Lung (tissue), 11 donors: ENCODE measurements at regions not wholly inside any gene's neighbourhood (a gene's known extent, or its start where the extent isn't known, plus 50 kb on each side); places are given as distances from the start of the nearest gene placed in this dataset.

Experiments used
- ATAC-seq: fragments of 200-7000 bp; cut with Tn5 transposase; one replicate; pipeline ENCODE4 v1.9.1; 2020; ENCODE audit warnings: moderate number of reproducible peaks; ENCODE audit not compliant: insufficient read depth, low FRiP score
- DNase-seq, 3 donors: peaks; one replicate each; pipeline ENCODE4 v3.0.0-alpha.2; 2013 to 2017
- H3K27ac ChIP-seq, 2 donors: one replicate each; pipeline ENCODE4 v1.5.1; 2013; ENCODE audit warnings: mild to moderate bottlenecking in 2 of 2, moderate library complexity in 2 of 2, control low read depth in 1 of 2, inconsistent platforms in 1 of 2, low read depth in 1 of 2, low read length in 1 of 2
- H3K27me3 ChIP-seq, 3 donors: one replicate each; pipeline ENCODE4 v1.5.1; 2013; ENCODE audit warnings: low read length in 2 of 3; ENCODE audit not compliant: control insufficient read depth in 3 of 3, insufficient read depth in 3 of 3
- H3K36me3 ChIP-seq, 4 donors: one replicate each; pipeline ENCODE4 v1.5.1; 2013; ENCODE audit warnings: low read length in 4 of 4, mild to moderate bottlenecking in 1 of 4, moderate library complexity in 1 of 4; ENCODE audit not compliant: control insufficient read depth in 4 of 4, insufficient read depth in 4 of 4
- H3K4me1 ChIP-seq, 5 donors: one replicate each; pipeline ENCODE4 v1.5.1; 2013; ENCODE audit warnings: low read length in 5 of 5, mild to moderate bottlenecking in 2 of 5, moderate library complexity in 1 of 5; ENCODE audit not compliant: control insufficient read depth in 5 of 5, insufficient read depth in 5 of 5
- H3K4me3 ChIP-seq: one replicate; pipeline ENCODE4 v1.5.1; 2013; ENCODE audit warnings: mild to moderate bottlenecking, control low read depth, moderate library complexity
- H3K9ac ChIP-seq, 2 donors: one replicate each; pipeline ENCODE4 v1.5.1; 2013; ENCODE audit warnings: low read length in 2 of 2, control low read depth in 1 of 2; ENCODE audit not compliant: insufficient read depth in 1 of 2
- H3K9me3 ChIP-seq, 4 donors: one replicate each; pipeline ENCODE4 v1.5.1; 2013; ENCODE audit warnings: low read length in 3 of 4, mild to moderate bottlenecking in 1 of 4, moderate library complexity in 1 of 4; ENCODE audit not compliant: control insufficient read depth in 4 of 4, insufficient read depth in 3 of 4
- CTCF ChIP-seq: IDR thresholded peaks from 2 replicates; pipeline ENCODE4 v1.5.1; 2012; ENCODE audit warnings: mild to moderate bottlenecking; ENCODE audit errors: control extremely low read depth, extremely low read depth
- WGBS, 2 donors: extraction: QIAGEN DNeasy Blood & Tissue Kit; methylation state at CpG; one replicate each; pipeline ENCODE4 v1.1.7; 2013; 5-methylcytosine and 5-hydroxymethylcytosine counted together
- donor health status: control.
- donor health status: control.
- donor health status: Bipolar disorder and iron deficiency.
- donor health status: healthy.
- donor health status: DM: yes; HTN: yes; CAD: no.

GRCh38 chr6:98286620-98287019 is 547.8 kb upstream of the POU3F2 start:
- H3K9me3 ChIP-seq: no peaks in the 10 kb centered on the region
- no peak overlapping the region for H3K9ac ChIP-seq
- no peak for TF ChIP-seq CTCF
- ATAC-seq (no peak), DNase-seq (no peak)
- no peaks in the 10 kb centered on the region for H3K4me1 ChIP-seq
- H3K27ac ChIP-seq: no peak overlapping the region
- H3K27me3 ChIP-seq: no peaks in the 10 kb centered on the region
- H3K4me3 ChIP-seq: no peak overlapping the region
- H3K36me3 ChIP-seq: no peaks in the 10 kb centered on the region
- 91 to 93% methylated on average over 3 of the region's 3 CpGs for WGBS, 2 donors

- H3K9me3 ChIP-seq: no peaks in the 10 kb centered on the region
- no peak overlapping the region for H3K4me3 ChIP-seq
- no peak for DNase-seq
- no peak for TF ChIP-seq CTCF
- no peak overlapping the region for H3K9ac ChIP-seq
- H3K4me1 ChIP-seq: no peaks in the 10 kb centered on the region
- H3K36me3 ChIP-seq: no peaks in the 10 kb centered on the region
- ATAC-seq: no peak
- no peaks in the 10 kb centered on the region for H3K27me3 ChIP-seq
- no peak overlapping the region for H3K27ac ChIP-seq
- 80 to 86% methylated on average over 3 of the region's 3 CpGs for WGBS, 2 donors
Observed at GRCh38 chr6:98287876-98288275, 546.5 kb upstream of the POU3F2 start.

- DNase-seq: no peak
Observed at GRCh38 chr6:98292810-98293209, 541.6 kb upstream of the POU3F2 start.

More at GRCh38 chr6:98292810-98293209, 541.6 kb upstream of the POU3F2 start:
- no peak overlapping the region for H3K4me3 ChIP-seq
- no peaks in the 10 kb centered on the region for H3K36me3 ChIP-seq
- no peaks in the 10 kb centered on the region for H3K4me1 ChIP-seq
- no peaks in the 10 kb centered on the region for H3K27me3 ChIP-seq
- no peak overlapping the region for H3K9ac ChIP-seq
- 57 to 74% methylated on average over 3 of the region's 3 CpGs for WGBS, 2 donors
- H3K27ac ChIP-seq: no peak overlapping the region
- no peak for ATAC-seq
- no peak for TF ChIP-seq CTCF
- no peaks in the 10 kb centered on the region for H3K9me3 ChIP-seq
